Hematopoietic multipotent progenitor cell (in vitro differentiated cells): ENCODE measurements at regions not wholly inside any gene's neighbourhood (a gene's known extent, or its start where the extent isn't known, plus 50 kb on each side); places are given as distances from the start of the nearest gene placed in this dataset.

Experiments
- DNase-seq, 3 donors: peaks; one replicate each; pipeline ENCODE4 v3.0.0-alpha.2; 2011 to 2015; ENCODE audit warnings: low read depth in 2 of 3, low spot score in 2 of 3

DNA sequence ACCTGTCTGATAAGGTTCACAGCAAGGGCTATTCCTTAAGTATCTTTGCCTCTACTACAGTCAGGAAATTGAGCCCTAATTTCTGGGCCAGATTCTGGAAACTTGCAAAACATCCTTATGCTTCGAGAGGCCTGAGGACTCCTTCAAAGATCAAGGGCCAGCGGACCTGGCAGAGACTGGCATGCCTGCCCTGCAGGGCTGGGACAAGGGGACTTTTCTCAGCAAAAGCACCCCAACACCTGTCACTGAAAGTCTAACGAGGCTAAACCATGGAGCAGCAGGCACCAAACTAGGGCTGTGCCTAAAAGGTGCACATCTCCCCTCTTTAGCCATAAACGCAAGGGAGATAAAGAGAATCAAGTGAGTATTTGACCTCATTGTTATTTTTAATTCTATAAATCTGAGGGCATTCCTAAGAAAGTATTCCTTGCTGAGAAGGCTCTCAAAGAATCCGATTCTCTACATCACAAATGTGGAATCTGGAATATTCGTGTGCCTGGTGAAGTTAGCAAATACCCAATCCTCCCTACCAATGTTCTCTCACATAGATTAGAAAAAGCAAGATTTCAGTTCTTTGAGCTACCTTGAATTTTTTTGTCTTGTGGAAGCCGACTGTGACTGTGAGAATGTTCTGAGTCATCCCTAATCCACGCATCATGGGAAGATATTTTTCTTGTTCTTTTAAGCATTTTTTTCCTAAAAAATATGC is 328.2 kb upstream of the NOVA1 start:
- DNase-seq = no peak

DNA sequence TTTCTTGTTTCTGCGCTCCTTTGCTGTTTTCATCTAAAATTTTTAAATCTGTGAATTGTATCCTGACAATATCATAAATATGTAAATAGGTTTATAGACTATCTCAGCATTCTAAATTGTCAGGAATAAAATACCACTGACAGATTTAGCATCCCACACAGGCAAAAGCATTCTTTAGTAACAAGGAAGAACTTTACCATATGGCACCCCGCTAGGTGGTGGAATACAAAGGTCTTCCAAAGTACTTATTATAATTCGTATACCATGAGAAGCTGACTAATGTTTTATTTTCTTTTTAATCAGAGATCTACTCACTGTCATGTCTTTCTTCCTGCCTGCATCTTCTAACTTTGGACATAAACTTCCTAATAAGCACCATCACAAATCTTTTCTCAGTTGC is 328.8 kb upstream of the NOVA1 start:
- no peak for DNase-seq

DNA sequence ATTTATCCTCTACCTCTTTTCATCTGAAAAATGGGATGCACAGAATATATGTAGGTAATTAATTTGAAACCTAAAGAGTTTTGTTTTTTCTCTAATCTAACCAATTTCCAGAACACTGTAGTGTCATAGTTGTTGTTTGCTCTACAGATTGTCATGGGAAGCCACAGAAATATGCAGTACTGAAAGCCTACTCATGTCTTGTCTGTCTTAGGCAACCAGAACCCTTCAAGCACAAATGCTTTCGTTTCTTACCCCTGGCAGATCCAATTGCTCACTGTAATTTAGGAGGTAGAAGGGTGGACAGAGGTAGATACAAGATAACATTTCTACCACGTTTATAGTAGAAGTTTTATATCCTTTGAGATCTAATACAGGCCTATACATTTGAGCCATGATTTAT is 330.2 kb upstream of the NOVA1 start:
- DNase-seq = no peak

DNA sequence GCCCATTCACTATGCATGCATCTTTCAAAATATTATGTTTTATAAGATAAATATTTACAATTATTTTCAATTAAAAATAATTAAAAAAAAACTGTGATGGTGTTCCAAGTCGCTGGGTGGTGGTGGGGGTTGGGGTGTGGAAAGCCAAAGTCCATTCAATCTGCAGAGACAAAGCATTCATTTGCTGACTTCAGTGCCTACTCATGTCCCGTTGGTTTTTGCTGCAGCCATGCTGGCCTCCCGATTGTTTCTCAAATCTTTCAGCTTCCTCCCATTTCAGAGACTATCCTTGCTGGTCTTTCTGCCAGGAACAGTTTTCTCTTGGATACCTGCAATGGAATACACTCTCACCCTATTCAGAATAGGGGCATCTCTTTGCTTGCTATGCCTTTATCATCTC is 331.5 kb upstream of the NOVA1 start:
- no peak for DNase-seq

DNA sequence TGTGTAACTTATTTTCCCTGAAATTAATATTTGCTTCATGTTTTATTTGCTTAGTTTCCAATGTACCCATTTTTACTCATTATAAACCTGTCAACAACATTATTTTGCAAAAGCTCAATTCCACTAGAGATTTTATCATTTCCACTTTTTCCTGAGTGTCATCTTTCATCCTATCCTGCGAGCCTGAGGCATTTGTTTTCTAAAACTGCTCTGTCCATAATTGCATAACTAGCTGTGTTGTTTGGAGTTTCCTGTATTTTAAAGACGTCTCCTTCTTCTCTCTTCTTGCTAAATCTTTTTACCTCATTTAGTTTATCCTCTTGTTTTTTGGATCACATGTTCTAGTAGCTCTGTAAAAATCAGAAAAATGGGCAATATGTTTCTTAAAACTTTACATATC is 332.7 kb upstream of the NOVA1 start:
- DNase-seq = no peak

DNA sequence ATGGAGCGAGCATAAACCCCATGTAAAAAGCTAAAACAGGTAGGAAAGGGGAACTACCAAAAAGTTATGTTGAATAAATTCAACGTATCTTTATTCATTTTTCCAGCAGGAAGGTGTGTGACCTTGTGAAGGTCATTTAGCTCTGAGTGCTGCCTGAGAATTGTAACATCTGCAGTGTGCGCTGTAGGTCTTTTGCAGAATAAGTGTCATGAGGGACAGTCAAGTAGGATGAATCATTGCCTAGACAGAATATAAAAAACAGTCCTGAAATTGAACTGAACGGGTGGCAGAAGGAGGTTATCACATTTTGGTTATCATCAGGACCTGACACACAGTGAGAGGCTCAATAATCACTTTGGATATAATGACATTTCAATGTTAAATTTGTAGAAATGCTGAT is 334.8 kb upstream of the NOVA1 start:
- DNase-seq = no peak

DNA sequence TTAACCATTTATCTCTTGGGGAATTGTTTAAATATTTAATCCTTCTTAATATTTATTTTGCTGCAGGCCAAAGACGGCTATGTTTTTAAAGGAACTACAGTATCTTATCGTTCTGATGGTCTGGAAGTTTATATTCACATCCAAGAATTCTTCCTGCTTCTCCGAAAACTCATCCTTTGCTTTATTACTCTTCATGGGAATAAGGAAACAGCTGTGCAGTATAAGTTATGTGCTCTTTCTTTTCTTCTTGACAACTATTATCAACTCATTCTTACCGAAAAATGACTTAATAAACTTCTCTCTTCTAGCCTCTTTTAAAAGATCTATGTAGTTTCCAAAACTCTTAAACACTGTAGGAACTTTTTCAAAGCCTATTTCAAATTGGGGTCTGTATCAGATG is 335.6 kb upstream of the NOVA1 start:
- no peak for DNase-seq

DNA sequence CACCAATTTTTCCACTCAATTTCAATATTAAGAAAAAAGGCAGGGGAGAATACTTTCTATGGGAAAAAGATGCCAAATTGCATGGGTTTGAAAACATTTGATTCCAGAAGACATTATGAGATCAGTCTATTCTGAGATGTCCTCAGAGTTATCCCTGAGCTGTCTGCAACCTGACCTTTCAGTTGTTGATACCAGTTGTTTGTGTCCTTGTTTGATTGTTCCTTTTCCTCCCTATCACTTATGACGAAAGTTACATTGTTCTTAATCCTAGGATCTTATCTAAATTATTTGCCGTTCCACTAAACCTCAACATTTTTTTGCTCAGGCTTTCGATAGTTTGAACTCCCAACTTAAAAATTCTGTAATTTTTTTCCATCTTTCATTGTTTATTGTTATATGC is 336.3 kb upstream of the NOVA1 start:
- DNase-seq = no peak

DNA sequence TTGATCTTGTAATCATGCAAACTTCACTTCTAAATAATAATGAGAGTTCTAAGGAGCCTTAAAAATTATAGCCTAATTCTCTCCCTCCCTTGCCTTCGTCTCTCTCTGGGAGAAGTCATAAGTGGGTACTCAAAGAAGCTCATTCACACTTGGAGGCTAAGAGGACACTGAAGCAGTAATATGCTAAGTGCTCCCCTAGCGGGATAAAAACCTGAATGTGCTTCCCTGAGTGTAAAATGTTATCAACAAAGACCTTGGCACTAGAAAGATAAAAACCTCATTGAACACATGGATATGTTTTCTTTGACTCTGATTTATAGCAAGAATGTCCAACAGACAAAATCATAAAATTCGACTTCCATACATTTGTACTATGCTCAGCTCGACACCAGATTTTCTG is 337.9 kb upstream of the NOVA1 start:
- DNase-seq = no peak

DNA sequence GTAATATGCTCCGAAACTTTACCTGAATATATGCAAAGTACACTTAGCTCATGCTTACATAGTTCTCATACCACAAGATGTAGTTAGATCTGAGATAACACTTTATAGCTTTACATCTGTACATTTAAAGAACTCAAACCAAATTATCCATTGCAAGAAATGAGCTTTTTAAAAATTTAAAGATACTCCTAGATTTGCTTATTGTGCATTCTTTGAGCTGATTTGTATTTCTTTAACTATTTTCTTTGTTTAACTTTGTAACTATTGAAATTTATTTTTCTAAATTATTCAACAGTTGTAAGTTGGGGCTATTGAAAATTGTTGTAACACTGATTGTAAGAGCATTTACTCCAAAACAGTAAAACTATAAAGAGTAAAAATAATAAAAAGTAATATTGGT is 340.2 kb upstream of the NOVA1 start:
- DNase-seq = no peak

DNA sequence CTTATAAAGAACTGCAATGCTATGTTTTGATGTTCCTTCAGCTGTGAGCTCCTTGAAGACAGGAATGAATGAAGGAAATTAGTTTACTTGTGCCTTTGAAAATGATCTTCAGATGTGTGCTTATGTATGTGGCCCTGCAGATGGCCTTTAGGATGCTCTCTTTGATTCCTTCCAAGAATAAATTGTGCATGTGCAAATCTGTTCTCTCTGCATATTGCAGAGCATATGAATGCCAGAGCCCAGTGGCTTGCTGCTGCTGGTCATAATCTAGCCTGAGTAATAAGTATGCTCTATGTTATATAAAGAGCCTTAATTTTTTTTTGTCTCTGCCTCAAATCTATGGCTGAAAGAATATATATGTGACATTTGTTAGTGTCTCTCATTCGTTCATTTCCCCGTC is 341.9 kb upstream of the NOVA1 start:
- DNase-seq = no peak

DNA sequence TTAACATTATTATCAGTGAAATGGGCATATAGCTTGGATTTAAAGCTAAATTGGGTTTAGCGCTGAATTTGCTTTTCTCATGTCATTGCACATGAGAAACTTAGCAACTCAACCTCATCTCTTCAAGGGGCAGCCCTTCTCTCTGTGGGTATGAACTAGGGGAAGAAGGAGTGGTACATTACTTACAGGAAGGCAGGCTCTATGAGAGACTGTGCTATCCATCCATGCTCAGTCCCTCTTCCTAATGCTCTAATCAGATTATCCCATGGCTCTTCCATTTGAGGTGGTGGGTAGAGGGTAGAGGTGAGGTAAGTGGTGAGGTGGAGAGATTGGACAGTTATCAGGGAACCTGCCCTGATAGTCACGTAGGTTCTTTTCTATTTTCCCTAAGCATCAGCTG is 343.7 kb upstream of the NOVA1 start:
- no peak for DNase-seq

DNA sequence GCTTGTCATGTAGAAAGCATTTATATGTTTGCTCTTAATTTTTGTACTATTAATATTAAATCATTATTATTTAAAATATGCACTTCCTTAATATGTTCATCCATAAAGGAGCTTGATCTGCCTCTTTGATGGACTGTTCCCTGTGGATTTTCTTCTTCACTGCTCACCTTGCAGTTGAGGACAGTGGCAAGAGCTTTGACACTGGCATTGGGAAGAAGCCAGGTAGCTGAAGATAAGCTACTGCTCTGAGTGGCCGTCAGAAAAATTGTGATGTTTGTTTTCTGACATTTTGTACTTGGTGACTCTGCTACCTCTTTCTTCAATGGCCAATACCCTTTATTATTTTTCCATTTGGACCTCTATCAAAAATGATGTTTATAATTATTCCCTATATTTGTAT is 349.4 kb upstream of the NOVA1 start:
- no peak for DNase-seq

DNA sequence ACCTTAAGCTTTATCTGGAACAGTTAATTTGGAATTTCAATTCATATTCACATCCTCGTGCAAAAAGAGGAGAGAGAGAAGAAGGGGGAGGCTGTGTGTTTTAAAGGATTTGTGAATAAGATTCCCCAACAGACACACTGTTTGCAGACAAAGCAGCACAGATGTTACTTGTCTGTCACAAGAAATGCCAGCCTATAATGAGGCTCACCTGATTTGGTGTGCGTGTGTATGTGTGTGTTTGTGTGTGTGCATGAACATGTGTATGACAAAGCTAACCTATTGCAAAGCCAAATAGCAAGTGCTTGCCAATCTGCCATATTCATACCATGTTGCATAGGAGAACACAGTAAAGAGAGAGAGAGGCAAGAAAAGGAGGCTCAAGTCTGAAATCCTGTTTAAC is 361.6 kb upstream of the NOVA1 start:
- no peak for DNase-seq

DNA sequence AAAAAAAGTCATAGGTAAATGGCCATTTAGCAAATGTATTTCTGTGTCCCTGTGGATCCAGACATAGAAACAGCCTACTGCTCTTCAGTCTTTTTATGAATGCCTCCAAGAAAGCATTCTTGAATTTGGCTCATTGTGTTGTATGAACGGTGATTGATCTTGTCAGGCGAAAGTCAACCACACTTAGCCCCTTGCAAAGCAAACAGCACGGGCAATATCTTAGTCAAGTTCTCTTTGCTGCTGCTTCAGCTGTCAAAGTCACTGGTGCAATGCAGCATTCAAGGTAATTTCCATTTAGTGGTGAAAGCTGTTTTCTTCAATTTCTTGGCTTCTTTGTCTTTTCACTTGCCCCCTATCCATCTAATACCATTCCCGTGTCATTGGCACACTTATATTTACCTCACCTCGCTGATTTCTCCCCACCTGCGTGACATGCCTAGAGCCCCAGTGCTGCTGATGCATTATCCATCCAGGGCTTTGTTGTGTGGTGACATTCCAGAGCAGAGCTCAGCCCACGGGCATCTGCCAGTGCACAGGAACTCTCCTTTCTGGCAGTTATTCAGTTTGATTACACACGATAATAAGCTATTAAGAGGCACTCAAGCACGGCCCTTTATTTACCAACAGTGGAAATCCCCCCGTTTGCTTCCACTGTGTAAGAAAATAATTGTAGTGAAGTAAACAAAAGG is 362.3 kb upstream of the NOVA1 start:
- DNase-seq = no peak

DNA sequence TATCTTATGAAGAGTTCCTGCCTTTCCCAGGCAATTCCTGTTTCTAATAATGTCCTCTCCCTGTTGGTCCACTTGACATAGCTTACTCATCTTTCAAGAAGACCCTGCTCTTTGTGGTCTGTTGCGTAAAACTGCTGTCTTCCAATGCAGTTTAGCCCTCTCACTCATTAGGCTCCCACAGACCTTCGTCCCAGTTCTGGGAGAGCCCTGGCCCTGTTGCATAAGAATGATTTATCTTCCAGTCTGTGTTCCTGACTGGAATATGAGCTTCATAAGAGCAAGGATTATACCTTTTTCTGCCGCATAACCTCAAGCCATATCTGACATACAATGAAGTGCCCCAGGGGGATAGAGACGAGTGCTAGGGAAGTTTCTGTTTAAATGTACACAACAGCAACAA is 365.9 kb upstream of the NOVA1 start:
- no peak for DNase-seq

DNA sequence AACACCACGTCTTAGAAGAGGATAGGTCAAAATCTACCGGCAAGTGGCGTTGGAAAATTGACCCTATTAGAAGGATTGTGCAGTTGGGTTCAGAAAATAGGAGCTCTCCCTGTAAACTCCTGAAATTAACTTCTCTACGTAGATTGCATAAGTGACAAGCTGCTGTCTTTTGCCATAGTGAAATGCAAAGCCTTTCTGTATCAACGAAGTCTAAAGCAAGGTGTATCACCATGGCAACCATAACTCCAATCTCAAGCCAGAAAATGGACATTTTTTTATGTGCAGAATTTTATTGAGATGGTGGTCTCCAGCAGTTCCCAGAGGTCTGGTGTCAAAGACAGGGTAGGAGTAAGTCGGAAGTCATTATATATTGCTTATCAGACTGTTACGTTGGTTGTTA is 367.7 kb upstream of the NOVA1 start:
- DNase-seq = no peak

DNA sequence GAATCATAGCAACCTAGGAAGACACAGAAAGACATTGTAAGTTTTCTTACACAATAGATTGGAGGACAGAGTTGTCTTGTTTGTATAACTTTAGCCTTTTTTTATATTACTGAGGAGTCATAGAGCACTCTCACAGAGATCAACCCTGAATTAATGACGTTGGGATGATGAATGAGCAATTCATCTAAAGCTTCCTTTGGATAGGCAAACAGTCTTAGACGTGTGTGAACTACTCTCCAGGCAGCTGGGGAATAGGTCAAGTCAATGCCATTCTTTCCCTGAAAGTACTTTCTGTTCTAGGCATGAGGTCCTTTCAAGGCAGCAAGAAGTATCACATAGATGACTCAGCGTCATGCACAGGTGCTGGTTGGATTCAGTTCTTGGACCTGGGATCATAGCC is 369.1 kb upstream of the NOVA1 start:
- DNase-seq = no peak

DNA sequence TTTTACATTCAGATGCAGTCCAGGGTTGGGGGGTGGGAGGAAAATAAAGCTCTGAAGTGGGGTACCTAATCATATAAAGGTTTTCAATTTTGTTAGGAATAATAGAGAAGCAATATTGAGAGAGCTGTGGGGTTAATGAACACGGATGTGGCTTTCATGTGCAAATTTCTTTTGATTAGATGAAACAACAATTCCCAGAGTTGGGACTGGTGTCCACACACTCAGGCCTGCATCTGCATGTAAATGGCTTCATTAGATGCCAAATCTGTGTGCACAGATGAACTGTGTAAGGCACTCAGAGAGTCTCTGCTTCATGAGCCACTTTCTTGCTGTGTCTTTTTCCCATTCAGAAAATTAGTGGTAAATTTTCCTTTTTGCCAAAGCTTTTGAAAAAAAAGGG is 377.1 kb upstream of the NOVA1 start:
- DNase-seq = no peak

DNA sequence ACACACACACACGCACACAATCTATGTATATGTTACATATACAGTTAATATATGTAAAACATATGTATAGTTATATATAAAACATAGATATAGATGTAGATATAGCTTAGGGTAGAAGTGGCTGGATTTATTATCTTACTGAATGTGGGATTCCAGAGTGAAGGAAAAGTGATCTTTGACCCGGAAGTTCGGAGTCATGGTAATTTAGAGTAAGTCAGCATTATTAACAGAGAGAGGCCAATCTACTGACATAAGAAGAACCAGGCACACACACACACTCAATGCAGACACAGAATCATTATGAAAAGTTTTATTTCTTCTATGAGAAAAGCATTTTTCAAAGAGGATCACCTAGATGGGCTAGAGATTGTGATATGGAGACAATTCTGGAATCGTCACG is 384.2 kb upstream of the NOVA1 start:
- no peak for DNase-seq

DNA sequence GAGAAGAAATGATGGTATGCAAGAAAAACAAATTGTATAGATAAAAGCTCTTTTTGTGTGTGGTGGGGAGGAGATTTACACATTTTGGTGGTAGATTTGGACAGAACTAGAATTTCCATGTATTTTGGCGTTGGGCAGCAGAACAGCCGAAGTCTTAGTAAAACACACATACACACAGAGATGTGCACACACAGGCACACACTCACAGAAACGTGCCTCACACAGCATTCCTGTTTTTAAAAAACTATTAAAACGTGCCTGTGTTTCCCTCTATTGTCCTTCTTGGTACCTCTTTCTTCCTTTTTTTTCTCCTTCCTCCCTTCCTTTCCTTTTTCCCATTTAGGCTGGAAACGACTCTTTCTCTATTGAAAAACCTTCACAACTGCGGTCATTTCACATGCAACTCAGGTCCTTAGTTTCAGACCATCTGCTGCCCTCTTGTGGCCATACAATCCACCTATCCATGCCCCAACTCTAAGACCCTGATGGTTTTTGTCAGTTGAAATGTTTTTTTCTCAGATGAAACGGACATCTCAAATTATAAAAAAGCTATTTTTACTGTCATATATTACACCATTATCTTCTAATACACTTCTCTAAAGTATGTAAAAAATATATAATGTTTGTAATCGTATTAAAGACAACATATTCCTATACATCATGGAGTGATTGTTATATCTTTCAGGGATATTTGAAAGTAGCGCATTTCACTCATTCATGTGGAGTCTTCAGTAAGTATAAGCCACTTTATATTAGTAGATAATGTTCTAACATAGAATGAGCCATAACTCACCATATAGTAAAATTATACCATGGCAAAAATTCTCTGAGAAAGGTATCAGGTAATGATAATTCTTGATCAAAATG is 386.7 kb upstream of the NOVA1 start:
- DNase-seq = peak in 2 of 3 donors; percentile 14 to 54
